ENCODE measurements at regions not wholly inside any gene's neighbourhood (a gene's known extent, or its start where the extent isn't known, plus 50 kb on each side); places are given as distances from the start of the nearest gene placed in this dataset.

DNA sequence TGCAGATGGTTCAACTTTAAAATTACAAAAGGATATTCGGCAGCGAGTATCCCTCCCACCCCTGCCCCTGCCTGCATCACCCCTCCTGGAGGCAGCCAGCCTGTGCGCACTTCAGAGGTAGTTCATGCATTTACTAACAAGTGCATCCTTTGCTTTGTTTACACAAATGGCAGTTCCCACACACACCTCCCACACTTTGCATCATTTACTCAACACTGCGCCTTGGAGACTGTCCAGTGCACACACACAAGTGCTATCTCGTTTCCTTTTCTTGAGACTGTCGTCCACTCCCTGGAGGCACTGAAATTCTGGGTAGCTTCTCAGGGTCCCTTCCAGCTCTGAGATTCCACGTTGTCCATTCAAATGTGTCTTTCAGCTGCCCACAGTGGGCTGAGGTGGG, 53.1 kb upstream of the VSX1 start:
- DNase-seq, result no peak

DNA sequence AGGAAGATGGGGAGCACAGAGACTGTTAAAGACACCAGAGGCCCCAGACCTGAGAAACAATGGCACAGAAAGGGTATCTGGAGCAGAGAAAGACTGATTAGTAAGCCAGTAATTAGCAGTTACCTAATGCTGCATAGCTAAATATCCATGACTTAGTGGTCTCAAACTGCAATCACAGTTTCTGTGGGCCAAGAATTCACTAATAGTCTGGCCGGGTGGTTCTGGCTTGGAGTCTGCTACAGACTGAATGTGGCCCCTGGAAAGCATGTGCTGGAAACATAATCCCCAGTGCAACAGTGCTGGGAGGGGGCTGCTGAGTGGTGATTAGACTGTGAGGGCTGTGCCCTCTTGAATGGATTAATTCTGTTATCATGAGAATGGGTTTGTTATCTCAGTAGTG, 54.1 kb upstream of the VSX1 start:
- no peak for DNase-seq

DNA sequence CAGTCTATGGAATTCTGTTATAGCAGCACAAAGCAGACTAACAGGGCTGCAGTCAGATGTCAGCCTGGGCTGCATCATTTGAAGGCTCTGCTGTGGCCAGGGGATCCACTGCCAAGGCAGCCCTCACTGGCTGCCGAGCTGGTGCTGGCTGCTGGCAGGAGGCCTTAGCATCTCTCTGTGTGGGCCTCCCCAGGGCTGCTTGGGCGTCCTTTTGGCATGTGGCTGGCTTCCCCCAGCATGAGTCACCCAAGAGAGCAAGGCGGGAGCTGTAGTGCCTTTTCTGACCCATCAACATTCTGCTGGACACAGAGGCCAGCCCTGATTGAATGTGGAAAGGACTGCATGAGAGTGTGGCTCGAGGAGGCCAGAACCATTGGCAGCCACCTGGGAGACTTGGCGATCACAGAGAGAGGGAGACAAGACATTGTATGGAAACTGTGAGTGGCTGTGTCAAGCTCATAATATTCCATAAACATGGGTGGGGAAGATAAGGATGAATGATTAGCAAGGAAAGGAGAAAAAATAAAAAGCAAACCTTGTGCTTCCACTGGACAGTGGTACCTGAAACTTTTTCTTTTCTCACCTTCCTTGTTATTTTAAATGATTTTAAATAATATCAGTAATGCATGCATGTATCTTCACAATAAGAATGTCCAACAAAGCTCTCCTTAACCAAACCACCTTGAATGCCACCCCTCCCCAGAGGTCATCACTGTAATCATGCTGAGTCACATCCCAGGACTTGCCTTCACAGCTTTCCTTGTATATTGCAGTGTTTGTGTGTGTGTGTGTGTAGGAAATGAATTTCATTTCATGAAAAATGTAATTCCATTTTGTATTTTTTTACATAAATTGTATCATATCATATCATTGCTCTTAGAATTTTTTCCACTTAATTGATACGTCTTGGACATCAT, 55.0 kb upstream of the VSX1 start:
- peak in 48 of 56 donors; percentile 14 to 85 (median 58) for DNase-seq

DNA sequence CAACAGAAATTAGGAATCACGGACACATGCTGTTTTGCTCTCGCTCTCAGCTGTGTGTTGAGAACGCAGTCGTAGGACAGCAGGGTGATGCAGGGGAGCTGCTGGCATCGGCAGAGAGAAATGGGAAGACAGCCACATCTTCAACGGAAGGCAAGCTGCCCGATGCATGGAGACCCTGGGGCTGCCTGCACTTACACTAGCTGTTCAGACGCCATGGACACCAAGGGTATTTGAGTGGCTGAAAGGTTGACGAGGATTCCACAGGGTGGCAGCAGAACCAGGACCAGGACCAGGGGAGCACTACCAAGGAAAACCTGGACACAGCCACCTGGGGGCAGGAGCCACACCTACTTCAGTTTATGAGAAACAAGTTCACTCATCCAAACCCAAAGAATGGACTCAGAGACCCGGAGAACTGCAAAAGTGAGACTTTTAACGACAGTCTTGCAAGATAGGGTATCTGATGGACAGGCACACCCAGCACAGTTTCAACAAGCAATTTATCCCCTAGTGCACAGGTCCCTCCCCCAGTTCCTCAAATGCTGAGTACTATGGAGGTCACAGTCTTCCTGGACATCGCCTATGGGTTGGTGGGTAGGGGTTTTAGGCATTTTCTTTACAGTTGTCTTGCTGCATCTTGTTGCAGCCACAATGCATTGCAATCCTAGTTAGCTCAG, 56.3 kb upstream of the ENTPD6 start:
- no peak for DNase-seq

DNA sequence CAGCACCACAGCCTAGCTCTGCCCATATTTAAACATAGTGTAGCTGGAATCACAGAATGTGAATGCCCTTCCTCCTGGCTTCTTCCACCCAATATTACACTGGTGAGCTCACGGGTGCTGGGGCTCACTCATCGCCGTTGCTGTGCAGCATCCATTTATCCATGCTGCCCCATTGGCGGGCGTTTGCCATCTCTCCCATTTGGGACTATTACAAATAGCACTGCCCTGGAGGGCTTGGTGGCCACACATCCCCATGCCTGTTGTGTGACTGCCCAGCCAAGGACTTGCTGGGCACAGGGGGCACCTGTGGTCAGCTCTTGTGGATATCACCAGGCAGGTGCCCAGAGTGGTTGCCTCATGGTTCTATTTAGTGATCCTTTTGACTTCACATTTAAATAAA, 54.5 kb upstream of the ENTPD6 start:
- no peak for DNase-seq

DNA sequence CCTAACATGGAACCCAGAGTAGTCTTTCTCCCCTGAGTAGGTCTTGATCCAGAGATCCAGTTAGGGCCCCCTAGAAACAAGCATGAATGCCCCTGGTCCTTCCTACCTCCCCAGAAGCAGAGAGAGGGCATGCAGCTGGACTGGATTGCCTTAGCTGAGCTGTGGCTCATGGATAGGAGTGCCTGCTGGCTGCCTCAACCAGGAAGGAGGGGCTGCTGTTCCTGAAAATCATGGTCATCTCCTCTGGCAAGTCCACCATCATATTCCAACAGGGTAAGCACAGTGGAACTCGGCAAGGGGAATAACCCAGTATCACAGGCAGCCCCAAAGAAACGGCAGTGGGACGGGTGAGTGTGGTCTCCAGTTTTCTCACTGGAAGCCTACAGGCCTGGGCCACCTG, 53.1 kb upstream of the ENTPD6 start:
- no peak for DNase-seq

DNA sequence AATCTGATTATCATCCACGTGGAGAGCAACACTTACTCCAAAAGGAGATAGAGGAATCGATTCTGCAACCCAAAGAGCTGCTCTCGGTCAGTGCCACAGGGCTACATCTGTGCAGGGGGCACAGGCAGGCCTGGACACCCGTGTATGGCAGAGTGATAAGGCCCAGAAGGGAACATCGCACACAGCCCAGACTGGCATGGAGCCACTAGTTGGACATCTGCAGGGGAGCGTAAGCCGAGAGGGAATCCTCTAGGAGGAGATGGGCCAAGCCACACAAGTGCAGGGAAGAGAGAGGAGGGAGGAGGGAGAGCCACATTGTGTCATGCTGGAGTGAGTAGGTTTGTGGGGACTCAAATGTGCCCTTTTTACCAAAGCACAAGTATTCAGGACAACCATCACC, 50.4 kb upstream of the ENTPD6 start:
- DNase-seq, result peak in 13 of 56 donors; percentile 6 to 42 (median 22)

All from amygdala (tissue), 56 donors.